CD14-positive monocyte (primary cell): ENCODE measurements at regions not wholly inside any gene's neighbourhood (a gene's known extent, or its start where the extent isn't known, plus 50 kb on each side); places are given as distances from the start of the nearest gene placed in this dataset.
"Not testable (repeated sequence)": the region's sequence is repeated elsewhere in the genome, so short reads cannot be mapped to it uniquely, and the experiment has no call there.

Experiments
- DNase-seq, 3 donors: peaks; one replicate each; pipeline ENCODE4 v3.0.0-alpha.2; 2011 to 2022
- H2AFZ ChIP-seq: 2 replicates; pipeline ENCODE4 v1.6.0; 2012; ENCODE audit warnings: mild to moderate bottlenecking, low read depth, low read length, inconsistent platforms; ENCODE audit not compliant: insufficient read depth, poor library complexity, severe bottlenecking
- H3K27ac ChIP-seq, 2 donors: 1 replicate in 1 of 2; 2 replicates in 1 of 2; pipeline ENCODE4 v1.5.1; 2012 to 2013; ENCODE audit warnings: low read length in 2 of 2, control low read depth in 1 of 2, inconsistent platforms in 1 of 2, low read depth in 1 of 2, mild to moderate bottlenecking in 1 of 2
- H3K27me3 ChIP-seq, 2 donors: one replicate each; pipeline versions ENCODE4 v1.6.0 to v1.6.1; 2011 to 2013; ENCODE audit warnings: low read length in 2 of 2; ENCODE audit not compliant: control insufficient read depth in 2 of 2, insufficient read depth in 2 of 2
- H3K36me3 ChIP-seq, 2 donors: replicated peaks in 1 of 2; 1 replicate in 1 of 2; 2 replicates in 1 of 2; pipeline versions ENCODE4 v1.5.1 to v1.6.1; 2012 to 2013; ENCODE audit warnings: low read length in 2 of 2, control low read depth in 1 of 2, inconsistent platforms in 1 of 2, mild to moderate bottlenecking in 1 of 2; ENCODE audit not compliant: insufficient read depth in 2 of 2, control insufficient read depth in 1 of 2
- H3K4me1 ChIP-seq, 2 donors: 1 replicate in 1 of 2; 2 replicates in 1 of 2; pipeline versions ENCODE4 v1.5.1 to v1.6.1; 2012 to 2013; ENCODE audit warnings: low read length in 2 of 2, control low read depth in 1 of 2, inconsistent platforms in 1 of 2, mild to moderate bottlenecking in 1 of 2, moderate library complexity in 1 of 2; ENCODE audit not compliant: insufficient read depth in 2 of 2, control insufficient read depth in 1 of 2
- H3K4me2 ChIP-seq: replicated peaks from 2 replicates; pipeline ENCODE3; 2012; ENCODE audit warnings: low read length, moderate library complexity, mild to moderate bottlenecking; ENCODE audit not compliant: poor library complexity, severe bottlenecking; ENCODE audit errors: extremely low read depth
- H3K4me3 ChIP-seq, 3 experiments: fragments of 200-600 bp in 1 of 3; sonication (generic) in 1 of 3; replicated peaks in 1 of 3; 1 replicate in 2 of 3; 2 replicates in 1 of 3; pipeline ENCODE4 v1.5.1; 2011 to 2013; ENCODE audit warnings: low read length in 3 of 3, mild to moderate bottlenecking in 3 of 3, control low read depth in 2 of 3, low read depth in 2 of 3, inconsistent platforms in 1 of 3, moderate library complexity in 1 of 3
- H3K79me2 ChIP-seq: 2 replicates; pipeline ENCODE4 v1.6.0; 2012; ENCODE audit warnings: mild to moderate bottlenecking, control low read depth, inconsistent platforms, low read length, moderate library complexity; ENCODE audit not compliant: insufficient read depth
- H3K9ac ChIP-seq: 2 replicates; pipeline ENCODE4 v1.6.0; 2017; ENCODE audit warnings: low read length, mild to moderate bottlenecking; ENCODE audit not compliant: insufficient read depth, poor library complexity, severe bottlenecking
- H3K9me3 ChIP-seq, 2 donors: replicated peaks in 1 of 2; 1 replicate in 1 of 2; 2 replicates in 1 of 2; pipeline versions ENCODE4 v1.5.1 to v1.6.1; 2012 to 2013; ENCODE audit warnings: low read length in 2 of 2, control low read depth in 1 of 2; ENCODE audit not compliant: control insufficient read depth in 1 of 2, insufficient read depth in 1 of 2
- H4K20me1 ChIP-seq: 2 replicates; pipeline ENCODE4 v1.6.0; 2012; ENCODE audit warnings: mild to moderate bottlenecking, low read length, control low read depth, moderate library complexity; ENCODE audit not compliant: insufficient read depth
- H3K27ac Mint-ChIP-seq, 7 donors: one replicate each; pipeline ENCODE4 v1.8.0; 2020; ENCODE audit warnings: mild to moderate bottlenecking in 7 of 7, mixed read lengths in 7 of 7, moderate library complexity in 6 of 7, inconsistent platforms in 2 of 7
- H3K27me3 Mint-ChIP-seq, 3 donors: one replicate each; pipeline ENCODE4 v1.8.0; 2021 to 2022; ENCODE audit warnings: low read depth in 3 of 3, mild to moderate bottlenecking in 3 of 3, mixed read lengths in 3 of 3, moderate library complexity in 3 of 3, inconsistent platforms in 1 of 3
- H3K36me3 Mint-ChIP-seq, 2 donors: one replicate each; pipeline ENCODE4 v1.8.0; 2020; ENCODE audit warnings: mixed read lengths in 2 of 2, inconsistent platforms in 1 of 2, mild to moderate bottlenecking in 1 of 2
- H3K4me1 Mint-ChIP-seq: one replicate; pipeline ENCODE4 v1.8.0; 2020; ENCODE audit warnings: mild to moderate bottlenecking, mixed read lengths
- H3K4me3 Mint-ChIP-seq, 2 donors: one replicate each; pipeline ENCODE4 v1.8.0; 2020; ENCODE audit warnings: mild to moderate bottlenecking in 2 of 2, mixed read lengths in 2 of 2, moderate library complexity in 1 of 2
- H3K9me3 Mint-ChIP-seq, 7 donors: one replicate each; pipeline ENCODE4 v1.8.0; 2020 to 2022; ENCODE audit warnings: mixed read lengths in 7 of 7, mild to moderate bottlenecking in 6 of 7, moderate library complexity in 6 of 7, inconsistent platforms in 2 of 7
- CTCF ChIP-seq: fragments of 200-600 bp; IDR thresholded peaks from one replicate; pipeline ENCODE4 v1.8.0; 2022; ENCODE audit warnings: antibody characterized with exemption, mild to moderate bottlenecking
- WGBS: methylation state at CpG from one replicate; pipeline ENCODE4 v1.1.5; 2013; ENCODE audit warnings: missing lambda C conversion rate; ENCODE audit not compliant: insufficient coverage; 5-methylcytosine and 5-hydroxymethylcytosine counted together
- intact Hi-C, 2 donors: fragments of 100-400 bp; cut with micrococcal nuclease; formaldehyde crosslinking; loops; one replicate each; pipeline versions ENCODE4 v1.15.0 to v1.15.1; 2023

- H3K4me3 Mint-ChIP-seq: no peak overlapping the region
- no peak overlapping the region for H3K4me2 ChIP-seq
- no peaks in the 10 kb centered on the region for H3K36me3 ChIP-seq
- H3K79me2 ChIP-seq: no peaks in the 10 kb centered on the region
- H3K27ac Mint-ChIP-seq: peak overlapping the region in 2 of 7 donors; percentile 46 to 58
- H3K27me3 ChIP-seq: no peaks in the 10 kb centered on the region
- H3K9me3 ChIP-seq: peaks cover 4 to 10% of the 10 kb centered on the region in 2 donors
- peaks cover 3 to 8% (median 8%) of the 10 kb centered on the region in 3 donors for H3K27me3 Mint-ChIP-seq
- no peaks in the 10 kb centered on the region for H3K36me3 Mint-ChIP-seq
- no peaks in the 10 kb centered on the region for H4K20me1 ChIP-seq
- 94% methylated on average over 5 of the region's 9 CpGs for WGBS
- DNase-seq: no peak
- no peak for TF ChIP-seq CTCF
- H2AFZ ChIP-seq: no peak overlapping the region
- H3K9ac ChIP-seq: no peak overlapping the region
- H3K4me1 Mint-ChIP-seq: no peaks in the 10 kb centered on the region
- peaks cover 3 to 15% (median 13%) of the 10 kb centered on the region in 7 donors for H3K9me3 Mint-ChIP-seq
- no peak overlapping the region for H3K4me3 ChIP-seq
- no peak overlapping the region for H3K27ac ChIP-seq
- intact Hi-C loops: no loop called here
- H3K4me1 ChIP-seq: no peaks in the 10 kb centered on the region
These were observed 179.1 kb upstream of the SMAD3 start for GRCh38 chr15:66886241-66886675.

- no peak for TF ChIP-seq CTCF
- no peak overlapping the region for H3K27ac Mint-ChIP-seq
These were observed 178.6 kb upstream of the SMAD3 start for GRCh38 chr15:66886686-66887273.

GRCh38 chr15:66889298-66889697, 176.1 kb upstream of the SMAD3 start:
- peaks cover 3 to 15% (median 13%) of the 10 kb centered on the region in 7 donors for H3K9me3 Mint-ChIP-seq
- not testable (repeated sequence) for H3K4me2 ChIP-seq

More at GRCh38 chr15:66886686-66887273, 178.6 kb upstream of the SMAD3 start:
- 92% methylated on average over 4 of the region's 7 CpGs for WGBS
- no peak overlapping the region for H3K9ac ChIP-seq
- no peaks in the 10 kb centered on the region for H4K20me1 ChIP-seq
- intact Hi-C loops: no loop called here
- no peak for DNase-seq
- Mint-ChIP-seq H3K4me3 (no peak overlapping the region), H3K9me3 (peaks cover 3 to 15% (median 13%) of the 10 kb centered on the region in 7 donors), H3K36me3 (no peaks in the 10 kb centered on the region), H3K4me1 (no peaks in the 10 kb centered on the region), H3K27me3 (peaks cover 3 to 8% (median 8%) of the 10 kb centered on the region in 3 donors)
- no peaks in the 10 kb centered on the region for H3K79me2 ChIP-seq
- H3K4me1 ChIP-seq: no peaks in the 10 kb centered on the region
- H2AFZ ChIP-seq: no peak overlapping the region
- H3K27me3 ChIP-seq: no peaks in the 10 kb centered on the region
- no peak overlapping the region for H3K27ac ChIP-seq
- peaks cover 4 to 10% of the 10 kb centered on the region in 2 donors for H3K9me3 ChIP-seq
- H3K4me2 ChIP-seq: no peak overlapping the region
- no peak overlapping the region for H3K4me3 ChIP-seq
- no peaks in the 10 kb centered on the region for H3K36me3 ChIP-seq

More at GRCh38 chr15:66889298-66889697, 176.1 kb upstream of the SMAD3 start:
- H3K4me3 ChIP-seq, H2AFZ ChIP-seq, DNase-seq, H3K27ac Mint-ChIP-seq, H3K4me1 Mint-ChIP-seq, H3K27ac ChIP-seq, H3K27me3 ChIP-seq, H4K20me1 ChIP-seq, H3K36me3 Mint-ChIP-seq, H3K36me3 ChIP-seq, intact Hi-C loops, H3K27me3 Mint-ChIP-seq, H3K4me1 ChIP-seq, H3K9ac ChIP-seq, H3K79me2 ChIP-seq, H3K4me3 Mint-ChIP-seq: not testable (repeated sequence)
- H3K9me3 ChIP-seq: peaks cover 4 to 10% of the 10 kb centered on the region in 2 donors
